ENCODE measurements at regions not wholly inside any gene's neighbourhood (a gene's known extent, or its start where the extent isn't known, plus 50 kb on each side); places are given as distances from the start of the nearest gene placed in this dataset.

GRCh38 chr18:29512761-29513160, 1335.8 kb upstream of the CDH2 start:
- DNase-seq (ENCODE audit: low spot score) = no peak

- no peak for DNase-seq (ENCODE audit: low spot score)
Measured at GRCh38 chr18:29512203-29512602, 1335.3 kb upstream of the CDH2 start.

DNA sequence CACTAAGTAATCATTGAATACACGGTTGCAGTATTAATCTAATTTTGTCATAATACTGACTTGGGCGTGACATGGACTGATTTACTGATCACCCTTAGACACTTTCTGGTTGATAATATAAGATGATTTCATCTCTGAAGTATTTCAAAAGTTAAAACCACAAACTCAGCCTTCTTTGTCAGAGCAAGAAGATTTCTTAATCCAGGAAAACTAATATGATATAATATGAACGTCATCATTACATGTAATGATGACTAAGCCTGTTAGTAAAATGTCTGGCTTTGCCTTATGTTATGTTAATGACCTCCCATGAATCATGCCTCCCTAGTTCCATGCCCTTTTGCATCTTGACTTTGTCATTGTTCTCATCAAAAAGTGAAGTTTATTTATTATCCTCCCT, 1325.0 kb upstream of the CDH2 start:
- DNase-seq (ENCODE audit: low spot score) = no peak

DNA sequence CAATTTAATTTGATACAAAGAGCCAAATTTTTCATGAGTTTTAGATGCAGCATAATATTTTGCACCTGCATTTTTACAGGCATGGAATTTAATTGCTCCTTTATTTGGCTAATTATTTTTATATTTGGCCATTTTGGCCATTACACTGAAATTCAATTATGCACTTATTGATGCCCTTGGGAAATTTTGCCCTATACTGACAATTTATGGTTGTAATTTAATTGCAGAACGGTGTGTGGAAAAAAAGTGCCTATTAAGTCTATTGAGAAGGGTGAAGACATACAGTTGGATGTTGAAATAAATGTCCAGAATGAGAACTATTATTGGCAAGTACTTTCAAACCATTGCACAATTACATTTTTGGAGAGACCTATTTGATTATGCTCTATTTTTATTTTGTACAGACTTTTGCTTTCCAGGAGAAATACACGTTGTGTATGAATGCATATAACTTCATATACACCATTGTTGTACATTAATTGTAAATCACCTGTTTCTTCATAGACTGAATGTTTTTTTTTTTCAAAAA, 1319.3 kb upstream of the CDH2 start:
- DNase-seq (ENCODE audit: low spot score) = no peak

- no peak for DNase-seq (ENCODE audit: low spot score)
Measured at GRCh38 chr18:29494371-29494770, 1317.4 kb upstream of the CDH2 start.

GRCh38 chr18:29491907-29492306, 1315.0 kb upstream of the CDH2 start:
- no peak for DNase-seq (ENCODE audit: low spot score)

- no peak for DNase-seq (ENCODE audit: low spot score)
Measured at GRCh38 chr18:29488617-29489016, 1311.7 kb upstream of the CDH2 start.

- DNase-seq (ENCODE audit: low spot score) = no peak
Measured at GRCh38 chr18:29465526-29465925, 1288.6 kb upstream of the CDH2 start.

GRCh38 chr18:29459972-29460371, 1283.0 kb upstream of the CDH2 start:
- no peak for DNase-seq (ENCODE audit: low spot score)

GRCh38 chr18:29457316-29457889, 1280.5 kb upstream of the CDH2 start:
- DNase-seq (ENCODE audit: low spot score) = no peak

DNA sequence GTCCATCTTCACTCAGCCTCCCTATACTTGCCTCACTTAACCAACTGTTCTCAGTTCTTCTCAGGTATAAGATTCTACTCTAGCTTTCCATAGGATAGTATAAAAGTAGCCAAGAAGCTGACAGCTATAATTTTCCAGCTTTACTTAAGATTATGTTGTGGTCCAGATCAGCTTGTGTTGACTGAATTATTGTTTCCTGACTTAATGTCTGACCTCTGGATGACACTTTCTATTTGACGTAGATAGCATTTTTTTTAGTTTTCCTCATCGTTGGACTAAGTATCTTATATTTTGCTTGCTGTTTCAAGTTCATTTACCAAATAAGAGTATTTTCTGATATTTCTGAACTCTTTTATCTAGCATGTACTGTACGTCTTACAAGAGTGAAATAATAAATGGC, 1272.5 kb upstream of the CDH2 start:
- no peak for DNase-seq (ENCODE audit: low spot score)

- no peak for DNase-seq (ENCODE audit: low spot score)
Measured at GRCh38 chr18:29439398-29439797, 1262.5 kb upstream of the CDH2 start.

DNA sequence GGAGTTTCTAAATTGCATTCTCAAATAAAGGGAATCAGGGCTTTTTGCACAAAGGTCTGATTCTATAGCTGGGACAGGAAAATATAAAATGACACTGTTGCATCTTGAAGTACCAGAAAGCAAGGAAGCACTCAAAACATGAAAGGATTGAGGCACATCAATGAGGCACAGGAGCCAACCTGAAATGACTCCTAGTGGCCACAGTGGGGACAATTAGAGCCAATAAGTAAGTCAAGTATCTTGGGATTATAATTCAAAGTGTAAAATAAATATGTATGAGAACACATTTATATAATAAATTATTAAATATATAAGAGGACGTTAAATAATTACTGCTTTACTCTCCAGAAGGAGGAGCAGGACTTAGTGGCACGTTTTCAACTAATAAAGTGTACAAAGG, 1259.5 kb upstream of the CDH2 start:
- DNase-seq (ENCODE audit: low spot score) = no peak

DNA sequence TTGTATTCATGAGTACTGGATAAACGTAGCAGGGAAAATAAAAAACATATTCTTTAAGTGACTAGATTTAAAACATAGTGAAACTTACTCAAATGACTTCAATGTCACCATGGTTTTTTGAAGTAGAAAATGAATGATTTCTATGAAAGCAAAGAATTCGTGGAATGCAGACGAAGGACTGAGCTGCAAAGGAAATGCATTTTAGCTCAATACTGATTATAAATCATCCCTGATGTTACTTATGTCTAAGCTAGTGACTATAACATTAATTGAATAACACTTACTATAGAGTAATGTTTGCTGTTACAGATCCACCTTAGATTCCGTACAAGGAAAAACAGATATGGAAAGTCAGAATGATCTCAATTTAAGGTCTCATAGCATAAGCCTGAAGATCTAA, 1257.7 kb upstream of the CDH2 start:
- no peak for DNase-seq (ENCODE audit: low spot score)

DNA sequence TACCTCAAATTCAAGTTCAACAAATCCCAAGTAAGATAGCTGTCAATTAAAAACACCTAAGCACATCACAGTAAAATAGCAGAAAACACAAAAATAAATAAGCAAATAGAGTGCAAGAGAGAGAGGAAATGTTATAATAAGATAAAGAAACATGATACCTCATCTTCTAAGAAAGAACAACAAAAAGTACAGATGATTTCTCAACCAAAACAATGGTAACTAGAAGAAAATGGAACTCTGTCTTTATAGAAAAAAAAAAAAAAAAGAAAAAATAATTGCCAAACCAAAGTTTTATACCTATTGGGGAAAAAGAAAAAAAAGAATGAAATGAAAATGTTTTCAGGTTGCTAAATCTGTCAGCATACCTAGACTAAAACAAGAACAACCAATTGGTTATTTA, 1253.5 kb upstream of the CDH2 start:
- DNase-seq (ENCODE audit: low spot score) = no peak

DNA sequence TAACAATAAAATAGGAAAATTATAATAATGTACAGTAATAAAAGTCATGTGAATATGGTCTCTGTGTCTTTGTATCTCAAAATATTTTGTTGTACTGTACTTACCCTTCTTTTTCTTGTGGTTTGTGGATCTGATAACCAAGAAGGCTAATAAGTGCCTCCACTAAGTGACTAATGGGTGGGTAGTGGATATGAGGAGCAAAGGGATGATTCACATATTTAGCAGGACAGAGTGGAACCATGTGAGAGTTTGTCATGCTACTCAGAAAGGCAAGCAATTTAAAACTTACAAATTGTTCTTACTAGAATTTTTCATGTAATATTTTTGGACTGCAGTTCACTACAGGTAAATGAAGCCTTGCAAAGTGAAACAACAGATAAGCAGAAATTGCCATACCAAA, 1241.2 kb upstream of the CDH2 start:
- DNase-seq (ENCODE audit: low spot score) = no peak

DNA sequence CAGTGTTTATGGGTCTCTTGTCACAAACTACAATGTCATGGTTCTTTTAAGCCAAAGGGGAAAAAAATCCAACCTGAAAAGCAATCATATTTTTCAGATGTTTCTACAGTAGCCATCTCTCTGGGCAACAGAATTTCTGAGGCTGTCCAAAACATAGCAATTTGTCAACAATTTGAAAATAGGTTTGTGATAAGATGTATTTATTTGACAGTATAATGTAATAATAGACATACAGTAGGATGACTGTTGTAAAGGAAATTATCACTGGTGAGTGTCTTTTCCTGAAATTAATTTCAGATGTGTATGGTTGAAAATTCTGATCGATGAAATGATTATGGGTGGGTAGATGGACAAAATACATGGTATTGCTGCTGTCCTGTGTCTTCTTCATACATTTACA, 1230.1 kb upstream of the CDH2 start:
- no peak for DNase-seq (ENCODE audit: low spot score)

DNA sequence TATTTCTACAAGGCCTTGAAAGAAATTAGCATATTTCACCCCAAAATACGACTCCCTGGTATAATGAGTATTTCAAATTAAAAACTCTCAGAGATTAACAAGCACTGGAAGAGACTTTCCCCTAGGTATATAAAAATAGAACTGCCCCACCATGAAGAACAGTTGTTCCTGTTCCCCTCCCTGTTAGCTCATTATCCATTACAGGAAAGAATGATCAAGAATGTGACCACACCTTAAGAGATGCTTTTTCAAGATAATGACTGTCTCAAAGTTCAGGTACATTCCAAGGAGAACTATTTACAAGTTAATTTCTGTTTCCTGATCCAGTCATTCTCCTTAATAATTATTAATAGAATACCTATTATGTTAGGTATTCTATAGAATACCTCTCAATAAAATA, 1220.6 kb upstream of the CDH2 start:
- no peak for DNase-seq (ENCODE audit: low spot score)

DNA sequence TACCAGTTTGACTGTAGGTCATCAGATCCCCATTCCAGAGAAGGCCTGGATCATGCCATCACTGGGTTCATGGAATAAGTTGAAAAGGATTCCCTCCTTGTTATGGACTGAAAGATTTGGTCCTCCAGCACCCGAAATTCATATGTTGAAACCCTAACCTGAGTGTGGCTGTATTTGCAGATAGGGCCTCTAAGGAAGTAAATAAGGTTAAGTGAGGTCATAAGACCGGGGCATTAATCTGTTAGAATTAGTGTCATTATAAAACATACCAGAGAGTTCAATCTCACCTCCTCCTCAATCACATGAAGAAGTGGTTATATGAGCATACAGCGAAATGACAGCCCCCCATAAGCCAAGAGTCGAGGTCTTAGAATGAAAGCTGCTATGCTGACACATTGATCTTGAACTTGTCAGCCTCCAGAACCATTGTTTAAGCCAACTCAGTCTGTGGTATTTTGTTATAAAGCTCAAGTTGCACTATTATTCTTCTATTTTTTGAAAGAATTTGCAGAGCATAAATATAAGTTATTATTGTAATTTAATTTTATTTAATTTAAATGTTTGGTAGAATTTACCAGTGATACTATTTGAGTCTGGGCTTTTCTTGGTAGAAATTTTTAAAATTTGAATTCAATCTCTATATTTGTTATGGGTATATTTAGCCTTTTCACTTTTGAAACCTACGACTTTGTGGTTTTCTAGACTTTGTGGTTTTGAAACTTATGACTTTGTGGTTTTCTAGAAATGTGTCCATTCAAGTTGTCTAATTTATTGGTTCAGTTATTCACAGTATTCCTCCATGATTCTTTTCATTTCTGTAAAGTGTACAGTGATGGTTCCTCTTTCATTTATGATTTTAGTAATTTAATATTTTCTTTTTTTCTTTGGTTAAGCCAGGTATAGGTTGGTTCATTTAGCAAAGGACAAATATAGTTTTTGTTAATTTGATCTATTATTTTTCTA, 1206.7 kb upstream of the CDH2 start:
- no peak for DNase-seq (ENCODE audit: low spot score)

DNA sequence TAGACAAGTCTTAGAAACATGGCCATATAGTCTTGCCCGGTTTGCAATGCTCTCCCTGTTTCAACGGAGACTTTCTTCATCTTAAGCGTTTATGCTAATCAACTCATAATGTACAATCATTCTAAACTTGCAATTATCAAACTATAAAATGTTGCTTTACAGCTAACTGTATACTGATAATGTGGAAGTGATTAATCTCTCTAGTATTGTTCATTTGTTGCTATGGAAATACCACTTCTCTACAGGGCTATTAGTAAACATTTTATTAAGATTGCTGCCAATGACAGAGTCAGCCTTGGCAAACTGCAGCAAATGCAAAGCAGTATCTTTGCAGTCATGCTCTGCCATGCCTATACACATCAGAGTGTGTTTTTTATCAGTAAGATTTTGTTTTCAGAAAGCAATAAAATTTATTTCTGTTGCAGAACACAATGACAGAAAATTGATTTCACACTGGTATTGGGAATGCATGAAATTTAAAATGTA, 1201.8 kb upstream of the CDH2 start:
- DNase-seq (ENCODE audit: low spot score) = no peak

DNA sequence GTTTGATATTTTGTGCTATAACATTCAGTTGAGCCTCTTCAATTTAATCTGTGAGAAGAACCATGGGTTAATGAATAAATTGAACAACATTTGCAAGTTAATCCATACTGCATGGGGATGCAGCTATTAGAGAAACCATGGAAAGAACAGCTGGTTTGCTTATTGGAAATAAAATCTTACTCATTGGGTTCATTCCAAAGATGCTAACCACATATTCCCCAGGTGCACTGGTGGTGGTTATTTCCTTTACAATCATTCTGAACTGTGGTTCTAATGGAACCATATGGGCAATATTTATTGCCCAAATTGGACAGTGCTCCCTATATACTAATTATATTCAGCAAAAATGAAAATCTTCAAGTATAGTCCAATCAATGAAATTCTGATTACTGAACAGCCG, 1200.4 kb upstream of the CDH2 start:
- DNase-seq (ENCODE audit: low spot score) = no peak

DNA sequence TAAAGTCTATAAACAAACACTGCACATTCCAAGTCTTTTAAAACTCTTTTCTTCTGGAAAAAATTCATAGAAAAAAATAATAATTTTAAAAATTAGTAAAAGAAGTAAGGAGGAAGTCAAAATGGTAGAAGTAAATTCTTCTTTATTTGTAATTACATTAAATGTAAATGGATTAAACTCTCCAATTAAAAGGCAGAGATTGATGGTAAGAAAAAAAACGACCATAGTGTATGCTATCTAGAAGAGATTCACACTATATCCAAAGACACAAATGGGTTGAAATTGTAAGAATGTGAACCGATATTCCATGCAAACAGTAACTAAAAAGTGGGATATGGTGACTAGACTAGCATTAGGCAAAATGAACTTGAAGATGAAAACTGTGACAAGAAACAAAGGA, 1196.1 kb upstream of the CDH2 start:
- no peak for DNase-seq (ENCODE audit: low spot score)

DNA sequence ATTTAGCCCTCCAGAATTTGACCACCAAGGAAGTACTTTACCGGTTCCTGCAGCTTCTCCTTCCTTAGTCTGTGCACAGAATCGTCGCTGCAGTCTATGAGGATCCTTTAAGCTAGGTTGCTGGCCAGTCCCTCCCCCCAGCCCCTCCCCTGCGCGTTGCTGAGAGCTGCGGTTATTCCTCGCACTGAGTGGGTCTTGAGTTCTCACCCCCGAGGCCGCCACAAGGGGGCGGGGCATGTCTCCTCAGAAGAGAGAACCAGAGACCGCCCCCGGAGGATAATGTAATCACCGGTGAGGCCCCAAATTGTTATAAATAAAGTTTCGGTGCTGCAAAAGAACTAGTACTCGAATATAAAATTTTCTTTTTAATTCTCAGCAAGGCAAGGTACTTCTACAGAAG, 1184.9 kb upstream of the CDH2 start:
- DNase-seq (ENCODE audit: low spot score) = no peak
